Endothelial cell (in vitro differentiated cells): ENCODE measurements at regions not wholly inside any gene's neighbourhood (a gene's known extent, or its start where the extent isn't known, plus 50 kb on each side); places are given as distances from the start of the nearest gene placed in this dataset.

Experiments
- DNase-seq: peaks from one replicate; pipeline ENCODE4 v3.0.0; 2021; ENCODE audit warnings: low spot score
- H3K27ac Mint-ChIP-seq: one replicate; pipeline ENCODE4 v1.8.0; 2021; ENCODE audit warnings: mixed read lengths, inconsistent platforms; ENCODE audit not compliant: unreplicated experiment
- H3K27me3 Mint-ChIP-seq: one replicate; pipeline ENCODE4 v1.8.0; 2021; ENCODE audit warnings: mild to moderate bottlenecking, moderate library complexity, mixed read lengths, inconsistent platforms; ENCODE audit not compliant: unreplicated experiment
- H3K36me3 Mint-ChIP-seq: one replicate; pipeline ENCODE4 v1.8.0; 2021; ENCODE audit warnings: mild to moderate bottlenecking, low read depth, mixed read lengths, inconsistent platforms; ENCODE audit not compliant: unreplicated experiment
- H3K4me1 Mint-ChIP-seq: one replicate; pipeline ENCODE4 v1.8.0; 2021; ENCODE audit warnings: mild to moderate bottlenecking, mixed read lengths, inconsistent platforms; ENCODE audit not compliant: unreplicated experiment
- H3K4me3 Mint-ChIP-seq: one replicate; pipeline ENCODE4 v1.8.0; 2021; ENCODE audit warnings: mild to moderate bottlenecking, mixed read lengths, inconsistent platforms; ENCODE audit not compliant: unreplicated experiment
- H3K9me3 Mint-ChIP-seq: one replicate; pipeline ENCODE4 v1.8.0; 2021; ENCODE audit warnings: mixed read lengths, inconsistent platforms; ENCODE audit not compliant: unreplicated experiment
- CTCF ChIP-seq: fragments of 200-600 bp; sonication (generic); IDR thresholded peaks from one replicate; pipeline ENCODE4 v1.5.0; 2021; ENCODE audit warnings: antibody characterized with exemption; ENCODE audit not compliant: unreplicated experiment

- Mint-ChIP-seq H3K9me3 (no peaks in the 10 kb centered on the region), H3K4me1 (peaks cover 14% of the 10 kb centered on the region), H3K27me3 (no peaks in the 10 kb centered on the region), H3K4me3 (no peak overlapping the region), H3K36me3 (no peaks in the 10 kb centered on the region), H3K27ac (no peak overlapping the region)
- no peak for DNase-seq
- TF ChIP-seq CTCF = no peak
Measured at GRCh38 chr13:76720416-76720815, 165.8 kb downstream of the KCTD12 start.

DNA sequence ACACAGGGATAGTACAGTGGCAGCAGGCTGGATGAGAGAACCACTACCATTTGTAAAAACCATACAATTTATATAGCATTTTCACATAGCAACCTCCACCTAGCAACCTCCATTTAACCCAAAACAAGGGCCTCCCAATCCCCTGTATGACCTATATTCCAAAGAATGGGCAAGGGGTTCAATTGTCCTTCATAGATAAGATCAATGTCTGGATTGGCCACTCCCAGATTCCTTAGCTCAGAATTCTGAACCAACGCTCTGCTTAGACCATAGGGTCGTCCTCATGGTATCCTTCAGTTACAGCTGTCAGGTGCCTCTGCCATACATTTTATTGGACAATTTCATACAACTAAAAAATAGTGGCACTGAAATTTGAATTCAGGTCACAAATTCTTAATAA is 166.2 kb downstream of the KCTD12 start:
- no peaks in the 10 kb centered on the region for H3K9me3 Mint-ChIP-seq
- H3K4me3 Mint-ChIP-seq = no peak overlapping the region
- no peaks in the 10 kb centered on the region for H3K36me3 Mint-ChIP-seq
- peaks cover 14% of the 10 kb centered on the region for H3K4me1 Mint-ChIP-seq
- DNase-seq = no peak
- no peak overlapping the region for H3K27ac Mint-ChIP-seq
- TF ChIP-seq CTCF = no peak
- no peaks in the 10 kb centered on the region for H3K27me3 Mint-ChIP-seq

DNA sequence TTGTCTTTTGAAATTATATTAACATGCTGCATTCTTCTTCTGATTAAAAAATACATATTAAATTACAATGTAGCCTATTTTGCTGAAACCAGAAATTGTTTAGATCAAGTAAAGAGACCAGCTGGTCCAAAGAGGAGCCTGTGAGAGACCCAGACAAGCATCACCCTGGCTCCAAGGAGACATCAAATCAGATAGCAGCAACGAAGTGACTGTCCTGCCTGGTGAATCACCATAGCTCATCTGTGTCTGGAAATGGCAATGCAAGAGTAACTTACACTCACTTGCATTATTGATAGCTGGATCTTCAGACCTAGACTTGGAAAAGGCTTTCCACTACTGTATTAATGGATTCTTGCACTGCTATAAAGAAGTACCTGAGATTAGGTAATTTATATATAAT is 169.1 kb downstream of the KCTD12 start:
- Mint-ChIP-seq H3K4me3 (no peak overlapping the region), H3K9me3 (no peaks in the 10 kb centered on the region), H3K36me3 (no peaks in the 10 kb centered on the region), H3K4me1 (peaks cover 14% of the 10 kb centered on the region), H3K27ac (no peak overlapping the region), H3K27me3 (peaks cover 2% of the 10 kb centered on the region)
- DNase-seq = no peak
- no peak for TF ChIP-seq CTCF

GRCh38 chr13:76715621-76716020 is 170.6 kb downstream of the KCTD12 start:
- no peak for TF ChIP-seq CTCF
- H3K9me3 Mint-ChIP-seq = no peaks in the 10 kb centered on the region
- no peak overlapping the region for H3K4me3 Mint-ChIP-seq
- no peak for DNase-seq
- H3K36me3 Mint-ChIP-seq = no peaks in the 10 kb centered on the region
- peaks cover 2% of the 10 kb centered on the region for H3K27me3 Mint-ChIP-seq
- H3K27ac Mint-ChIP-seq = no peak overlapping the region
- peaks cover 14% of the 10 kb centered on the region for H3K4me1 Mint-ChIP-seq

DNA sequence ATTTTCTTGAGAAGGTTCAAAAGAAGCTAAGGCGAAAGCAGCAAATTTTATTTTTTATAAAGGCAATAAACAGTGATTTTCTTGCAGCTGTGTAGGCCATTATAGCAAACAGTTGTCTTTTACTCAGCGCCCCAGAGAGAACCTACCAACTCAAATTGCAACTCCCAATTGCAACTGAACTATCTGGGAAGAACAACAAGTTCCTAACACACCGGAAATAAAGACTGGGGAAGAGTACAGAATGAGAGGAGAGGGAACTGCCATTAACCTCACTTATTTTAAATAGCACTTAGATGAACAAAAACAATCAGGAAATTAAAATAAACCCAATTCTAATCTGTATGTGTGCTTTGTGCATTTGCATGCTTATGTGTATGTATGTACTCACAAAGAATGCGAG is 171.1 kb downstream of the KCTD12 start:
- no peaks in the 10 kb centered on the region for H3K36me3 Mint-ChIP-seq
- no peak for TF ChIP-seq CTCF
- no peak for DNase-seq
- H3K4me3 Mint-ChIP-seq = no peak overlapping the region
- H3K27ac Mint-ChIP-seq = no peak overlapping the region
- H3K4me1 Mint-ChIP-seq = peaks cover 16% of the 10 kb centered on the region
- no peaks in the 10 kb centered on the region for H3K9me3 Mint-ChIP-seq
- H3K27me3 Mint-ChIP-seq = peaks cover 2% of the 10 kb centered on the region
